ENCODE measurements at regions not wholly inside any gene's neighbourhood (a gene's known extent, or its start where the extent isn't known, plus 50 kb on each side); places are given as distances from the start of the nearest gene placed in this dataset.

GRCh38 chr3:150333477-150333876, 74.6 kb upstream of the TSC22D2 start:
- TF ChIP-seq POLR2AphosphoS5 (IDR thresholded peaks at IDR 0.05; ENCODE audit: low read depth, low read length) (no peak), REST (IDR thresholded peaks at IDR 0.05; ENCODE audit: insufficient read depth in 1 of 2, low read depth in 2 of 2, low read length in 2 of 2) (no peak), SIN3A (IDR thresholded peaks at IDR 0.05; ENCODE audit: borderline replicate concordance, insufficient read depth, low read length) (no peak)

Data from PFSK-1 (cell line).